H9 (cell line): ENCODE measurements at regions not wholly inside any gene's neighbourhood (a gene's known extent, or its start where the extent isn't known, plus 50 kb on each side); places are given as distances from the start of the nearest gene placed in this dataset.

Experiments used
- DNase-seq: peaks from one replicate; pipeline ENCODE4 v3.0.0-alpha.2; 2017
- H2AFZ ChIP-seq: one replicate; pipeline ENCODE4 v1.6.1; 2013; ENCODE audit warnings: mild to moderate bottlenecking, low read length, control low read depth, moderate library complexity
- H2AK5ac ChIP-seq: 2 replicates; pipeline ENCODE4 v1.6.1; 2013; ENCODE audit warnings: low read length, control low read depth, mixed read lengths; ENCODE audit not compliant: insufficient read length
- H2BK120ac ChIP-seq: one replicate; pipeline ENCODE4 v1.6.1; 2013; ENCODE audit warnings: low read depth, mild to moderate bottlenecking, low read length, control low read depth, inconsistent platforms; ENCODE audit not compliant: poor library complexity, severe bottlenecking
- H2BK12ac ChIP-seq: 2 replicates; pipeline ENCODE4 v1.6.1; 2013; ENCODE audit warnings: low read length, control low read depth, mixed read lengths, low read depth; ENCODE audit not compliant: insufficient read length
- H2BK15ac ChIP-seq: 2 replicates; pipeline ENCODE4 v1.6.1; 2013; ENCODE audit warnings: low read depth, low read length, control low read depth
- H2BK20ac ChIP-seq: one replicate; pipeline ENCODE4 v1.6.1; 2013; ENCODE audit warnings: low read depth, mild to moderate bottlenecking, low read length, control low read depth, inconsistent platforms; ENCODE audit not compliant: poor library complexity, severe bottlenecking
- H2BK5ac ChIP-seq: 2 replicates; pipeline ENCODE4 v1.6.1; 2013; ENCODE audit warnings: low read length, control low read depth, mixed read lengths; ENCODE audit not compliant: insufficient read length
- H3K14ac ChIP-seq: 2 replicates; pipeline ENCODE4 v1.6.1; 2013; ENCODE audit warnings: low read length, control low read depth; ENCODE audit not compliant: insufficient read depth
- H3K18ac ChIP-seq: 2 replicates; pipeline ENCODE4 v1.6.1; 2013; ENCODE audit warnings: low read depth, mild to moderate bottlenecking, mixed read lengths, low read length, control low read depth; ENCODE audit not compliant: insufficient read length
- H3K23ac ChIP-seq: 2 replicates; pipeline ENCODE4 v1.6.1; 2013; ENCODE audit warnings: low read length, control low read depth, mixed read lengths, low read depth; ENCODE audit not compliant: insufficient read length
- H3K23me2 ChIP-seq: 2 replicates; pipeline ENCODE4 v1.6.1; 2013; ENCODE audit warnings: low read depth, mild to moderate bottlenecking, mixed read lengths, low read length, control low read depth; ENCODE audit not compliant: insufficient read length, poor library complexity, severe bottlenecking
- H3K27ac ChIP-seq: 2 replicates; pipeline ENCODE4 v1.5.1; 2013; ENCODE audit warnings: low read length, control low read depth, mixed read lengths, low read depth; ENCODE audit not compliant: insufficient read length
- H3K27me3 ChIP-seq: 2 replicates; pipeline ENCODE4 v1.6.1; 2013; ENCODE audit warnings: low read length, control low read depth, inconsistent platforms; ENCODE audit not compliant: insufficient read depth
- H3K4ac ChIP-seq: 2 replicates; pipeline ENCODE4 v1.6.1; 2013; ENCODE audit warnings: low read depth, mild to moderate bottlenecking, control low read depth, inconsistent platforms, low read length, moderate library complexity
- H3K4me1 ChIP-seq: 2 replicates; pipeline ENCODE4 v1.6.1; 2013; ENCODE audit warnings: low read length, control low read depth, inconsistent platforms; ENCODE audit not compliant: insufficient read depth
- H3K4me2 ChIP-seq: 2 replicates; pipeline ENCODE4 v1.6.1; 2013; ENCODE audit warnings: low read length, control low read depth, mixed read lengths; ENCODE audit not compliant: insufficient read length, insufficient read depth
- H3K56ac ChIP-seq: 2 replicates; pipeline ENCODE4 v1.6.1; 2013; ENCODE audit warnings: low read depth, mild to moderate bottlenecking, mixed read lengths, low read length, control low read depth; ENCODE audit not compliant: insufficient read length
- H3K79me1 ChIP-seq: 2 replicates; pipeline ENCODE4 v1.6.1; 2013; ENCODE audit warnings: low read depth, mild to moderate bottlenecking, moderate library complexity, low read length, control low read depth, inconsistent platforms; ENCODE audit not compliant: insufficient read depth, poor library complexity, severe bottlenecking
- H3K79me2 ChIP-seq: 2 replicates; pipeline ENCODE4 v1.6.1; 2013; ENCODE audit warnings: low read length, control low read depth, inconsistent platforms; ENCODE audit not compliant: insufficient read depth
- H3K9ac ChIP-seq: 2 replicates; pipeline ENCODE4 v1.6.1; 2013; ENCODE audit warnings: low read length, control low read depth, mixed read lengths; ENCODE audit not compliant: insufficient read length; ENCODE audit errors: extremely low read depth
- H3K9me3 ChIP-seq: one replicate; pipeline ENCODE4 v1.6.1; 2013; ENCODE audit warnings: low read depth, low read length, inconsistent platforms; ENCODE audit not compliant: control insufficient read depth
- H3T11ph ChIP-seq: one replicate; pipeline ENCODE4 v1.6.1; 2013; ENCODE audit warnings: mild to moderate bottlenecking, low read length, control low read depth, inconsistent platforms
- H4K20me1 ChIP-seq: one replicate; pipeline ENCODE4 v1.6.1; 2013; ENCODE audit not compliant: control insufficient read depth, insufficient read length, insufficient read depth
- H4K5ac ChIP-seq: 2 replicates; pipeline ENCODE4 v1.6.1; 2013; ENCODE audit warnings: low read depth, mild to moderate bottlenecking, mixed read lengths, low read length, control low read depth; ENCODE audit not compliant: insufficient read length
- H4K8ac ChIP-seq: replicated peaks from 2 replicates; pipeline ENCODE4 v1.6.1; 2013; ENCODE audit warnings: low read length, control low read depth, mixed read lengths, low read depth; ENCODE audit not compliant: insufficient read length
- H4K91ac ChIP-seq: 2 replicates; pipeline ENCODE4 v1.6.1; 2013; ENCODE audit warnings: low read depth, mild to moderate bottlenecking, moderate library complexity, mixed read lengths, low read length, control low read depth; ENCODE audit not compliant: insufficient read length
- H3K27ac Mint-ChIP-seq, 3 experiments: 2 replicates in 2 of 3; 3 replicates in 1 of 3; pipeline ENCODE4 v1.8.0; 2020 to 2021; ENCODE audit warnings: mixed read lengths in 3 of 3, mild to moderate bottlenecking in 1 of 3, moderate library complexity in 1 of 3
- H3K27me3 Mint-ChIP-seq: 2 replicates; pipeline ENCODE4 v1.8.0; 2021; ENCODE audit warnings: low read depth, mild to moderate bottlenecking, moderate library complexity, mixed read lengths
- H3K36me3 Mint-ChIP-seq, 3 experiments: 2 replicates in 2 of 3; 3 replicates in 1 of 3; pipeline ENCODE4 v1.8.0; 2020 to 2021; ENCODE audit warnings: low read depth in 3 of 3, mixed read lengths in 3 of 3; ENCODE audit not compliant: insufficient read depth in 1 of 3
- H3K4me1 Mint-ChIP-seq, 2 experiments: 2 replicates each; pipeline ENCODE4 v1.8.0; 2020; ENCODE audit warnings: mixed read lengths in 2 of 2
- H3K4me3 Mint-ChIP-seq, 2 experiments: 2 replicates in 1 of 2; 3 replicates in 1 of 2; pipeline ENCODE4 v1.8.0; 2020 to 2021; ENCODE audit warnings: mild to moderate bottlenecking in 2 of 2, mixed read lengths in 2 of 2, moderate library complexity in 1 of 2
- H3K9me3 Mint-ChIP-seq, 2 experiments: 2 replicates in 1 of 2; 3 replicates in 1 of 2; pipeline ENCODE4 v1.8.0; 2020; ENCODE audit warnings: mild to moderate bottlenecking in 2 of 2, mixed read lengths in 2 of 2, moderate library complexity in 1 of 2
- CTCF ChIP-seq: fragments of 200-600 bp; sonication (generic); conservative IDR thresholded peaks from 3 replicates; pipeline ENCODE4 v1.8.0; 2021; ENCODE audit warnings: antibody characterized with exemption, mild to moderate bottlenecking
- WGBS: extraction: QIAGEN DNeasy Blood & Tissue Kit; methylation state at CpG from one replicate; pipeline ENCODE4 v1.1.7; 2013; ENCODE audit warnings: missing lambda C conversion rate, low lambda C conversion rate, mixed read lengths; ENCODE audit not compliant: insufficient read length; ENCODE audit errors: extremely low coverage; 5-methylcytosine and 5-hydroxymethylcytosine counted together

GRCh38 chr20:40154514-40154913 is 534.5 kb downstream of the MAFB start:
- no peak overlapping the region for H2AFZ ChIP-seq
- H3K23ac ChIP-seq, result no peak overlapping the region
- H3K4me3 Mint-ChIP-seq, result no peak overlapping the region
- H3T11ph ChIP-seq, result no peak overlapping the region
- H3K27me3 Mint-ChIP-seq, result no peaks in the 10 kb centered on the region
- H3K4me1 Mint-ChIP-seq, result no peaks in the 10 kb centered on the region; a peak in 1 of 4 replicates
- H2BK12ac ChIP-seq, result no peak overlapping the region
- no peaks in the 10 kb centered on the region for H3K9me3 Mint-ChIP-seq
- H2BK5ac ChIP-seq, result no peak overlapping the region
- no peak overlapping the region for H3K9ac ChIP-seq
- no peaks in the 10 kb centered on the region for H3K79me2 ChIP-seq
- no peaks in the 10 kb centered on the region for H4K20me1 ChIP-seq
- no peaks in the 10 kb centered on the region; a peak in 1 of 7 replicates for H3K36me3 Mint-ChIP-seq
- no peak overlapping the region for H2AK5ac ChIP-seq
- H3K23me2 ChIP-seq, result no peaks in the 10 kb centered on the region
- H3K4me2 ChIP-seq, result no peak overlapping the region
- H3K4me1 ChIP-seq, result no peaks in the 10 kb centered on the region
- H3K79me1 ChIP-seq, result no peaks in the 10 kb centered on the region
- no peak for DNase-seq
- H3K18ac ChIP-seq, result no peak overlapping the region
- H3K27ac ChIP-seq, result no peak overlapping the region
- WGBS, result no CpG with 5 or more reads among the region's 2 CpGs
- H2BK120ac ChIP-seq, result no peak overlapping the region
- H3K27ac Mint-ChIP-seq, result no peak overlapping the region
- no peak overlapping the region for H3K56ac ChIP-seq
- H3K27me3 ChIP-seq, result no peaks in the 10 kb centered on the region
- no peak overlapping the region for H2BK15ac ChIP-seq
- H4K91ac ChIP-seq, result no peak overlapping the region
- H3K4ac ChIP-seq, result no peak overlapping the region
- no peak overlapping the region for H2BK20ac ChIP-seq
- no peak overlapping the region for H4K8ac ChIP-seq
- no peaks in the 10 kb centered on the region for H3K9me3 ChIP-seq
- H4K5ac ChIP-seq, result no peak overlapping the region
- H3K14ac ChIP-seq, result no peak overlapping the region
- no peak for TF ChIP-seq CTCF
